ENCODE measurements at regions not wholly inside any gene's neighbourhood (a gene's known extent, or its start where the extent isn't known, plus 50 kb on each side); places are given as distances from the start of the nearest gene placed in this dataset.

DNA sequence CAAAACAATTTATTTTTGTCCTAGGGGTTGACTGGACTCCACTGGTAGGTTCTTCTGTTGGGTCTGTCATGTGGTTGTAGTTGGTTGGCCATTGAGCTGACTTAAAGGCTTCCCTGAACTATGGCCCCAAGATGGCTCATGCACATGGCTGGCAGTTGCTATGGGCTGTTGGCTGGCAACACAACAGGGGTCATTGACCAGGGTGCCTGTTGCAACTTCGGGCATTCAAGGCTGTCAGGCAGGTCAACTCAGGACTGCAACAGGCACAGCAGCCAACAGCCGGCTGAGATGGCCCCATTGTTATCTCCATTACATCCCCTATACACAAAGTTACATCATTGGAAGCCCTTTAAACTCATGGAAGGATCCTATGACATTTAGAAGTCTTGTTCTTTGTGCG is 109.7 kb upstream of the CPEB2 start:
- TF ChIP-seq, protein P1, sequence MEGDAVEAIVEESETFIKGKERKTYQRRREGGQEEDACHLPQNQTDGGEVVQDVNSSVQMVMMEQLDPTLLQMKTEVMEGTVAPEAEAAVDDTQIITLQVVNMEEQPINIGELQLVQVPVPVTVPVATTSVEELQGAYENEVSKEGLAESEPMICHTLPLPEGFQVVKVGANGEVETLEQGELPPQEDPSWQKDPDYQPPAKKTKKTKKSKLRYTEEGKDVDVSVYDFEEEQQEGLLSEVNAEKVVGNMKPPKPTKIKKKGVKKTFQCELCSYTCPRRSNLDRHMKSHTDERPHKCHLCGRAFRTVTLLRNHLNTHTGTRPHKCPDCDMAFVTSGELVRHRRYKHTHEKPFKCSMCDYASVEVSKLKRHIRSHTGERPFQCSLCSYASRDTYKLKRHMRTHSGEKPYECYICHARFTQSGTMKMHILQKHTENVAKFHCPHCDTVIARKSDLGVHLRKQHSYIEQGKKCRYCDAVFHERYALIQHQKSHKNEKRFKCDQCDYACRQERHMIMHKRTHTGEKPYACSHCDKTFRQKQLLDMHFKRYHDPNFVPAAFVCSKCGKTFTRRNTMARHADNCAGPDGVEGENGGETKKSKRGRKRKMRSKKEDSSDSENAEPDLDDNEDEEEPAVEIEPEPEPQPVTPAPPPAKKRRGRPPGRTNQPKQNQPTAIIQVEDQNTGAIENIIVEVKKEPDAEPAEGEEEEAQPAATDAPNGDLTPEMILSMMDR (conservative IDR thresholded peaks at IDR 0.05; ENCODE audit: low read depth in 2 of 2) = no peak
- no peak for TF ChIP-seq EZH2 (IDR thresholded peaks at IDR 0.05; ENCODE audit: low read depth, unreplicated experiment)

Data from GM23338 (cell line).